ENCODE measurements at regions not wholly inside any gene's neighbourhood (a gene's known extent, or its start where the extent isn't known, plus 50 kb on each side); places are given as distances from the start of the nearest gene placed in this dataset.

DNA sequence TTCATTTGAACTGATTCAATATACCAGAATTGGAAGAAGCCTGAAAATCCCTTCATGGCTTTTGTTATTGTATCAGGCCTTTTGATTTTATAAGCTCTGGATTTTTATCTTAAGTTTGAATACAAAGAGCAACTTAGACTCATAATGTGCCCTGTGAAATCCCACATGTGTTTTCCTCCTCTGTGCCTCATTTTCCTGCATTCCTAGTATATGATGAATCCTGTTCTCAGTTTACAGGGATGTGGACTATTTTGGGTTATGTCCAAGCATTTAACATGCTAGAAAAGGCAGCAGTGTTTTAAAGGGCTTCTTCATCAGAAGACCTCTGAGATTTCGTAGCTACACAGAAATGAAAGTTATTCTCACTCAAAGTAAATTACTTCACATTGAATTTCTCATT is 455.0 kb downstream of the RFPL4B start:
- TF ChIP-seq, protein P1, sequence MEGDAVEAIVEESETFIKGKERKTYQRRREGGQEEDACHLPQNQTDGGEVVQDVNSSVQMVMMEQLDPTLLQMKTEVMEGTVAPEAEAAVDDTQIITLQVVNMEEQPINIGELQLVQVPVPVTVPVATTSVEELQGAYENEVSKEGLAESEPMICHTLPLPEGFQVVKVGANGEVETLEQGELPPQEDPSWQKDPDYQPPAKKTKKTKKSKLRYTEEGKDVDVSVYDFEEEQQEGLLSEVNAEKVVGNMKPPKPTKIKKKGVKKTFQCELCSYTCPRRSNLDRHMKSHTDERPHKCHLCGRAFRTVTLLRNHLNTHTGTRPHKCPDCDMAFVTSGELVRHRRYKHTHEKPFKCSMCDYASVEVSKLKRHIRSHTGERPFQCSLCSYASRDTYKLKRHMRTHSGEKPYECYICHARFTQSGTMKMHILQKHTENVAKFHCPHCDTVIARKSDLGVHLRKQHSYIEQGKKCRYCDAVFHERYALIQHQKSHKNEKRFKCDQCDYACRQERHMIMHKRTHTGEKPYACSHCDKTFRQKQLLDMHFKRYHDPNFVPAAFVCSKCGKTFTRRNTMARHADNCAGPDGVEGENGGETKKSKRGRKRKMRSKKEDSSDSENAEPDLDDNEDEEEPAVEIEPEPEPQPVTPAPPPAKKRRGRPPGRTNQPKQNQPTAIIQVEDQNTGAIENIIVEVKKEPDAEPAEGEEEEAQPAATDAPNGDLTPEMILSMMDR (IDR thresholded peaks at IDR 0.05; ENCODE audit: low read length): no peak
- no peak for TF ChIP-seq EZH2 (IDR thresholded peaks at IDR 0.05; ENCODE audit: borderline replicate concordance, low read length)
